ENCODE measurements at regions not wholly inside any gene's neighbourhood (a gene's known extent, or its start where the extent isn't known, plus 50 kb on each side); places are given as distances from the start of the nearest gene placed in this dataset.

- TF ChIP-seq CTCF (IDR thresholded peaks at IDR 0.05; ENCODE audit: borderline replicate concordance, extremely low read depth, low read length, poor library complexity, severe bottlenecking) (no peak), EZH2 (IDR thresholded peaks at IDR 0.05; ENCODE audit: borderline replicate concordance, low read depth, low read length, severe bottlenecking) (no peak)
Measured at GRCh38 chr5:158273035-158273434, 414.1 kb upstream of the CLINT1 start.
